ENCODE measurements at regions not wholly inside any gene's neighbourhood (a gene's known extent, or its start where the extent isn't known, plus 50 kb on each side); places are given as distances from the start of the nearest gene placed in this dataset.

GRCh38 chr5:136890431-136891148 lies 525.2 kb upstream of the TRPC7 start:
- H3F3A ChIP-seq (ENCODE audit: insufficient read depth) = no peaks in the 10 kb centered on the region
- DNase-seq = no peak
- peaks cover 23% of the 10 kb centered on the region for H3K27me3 ChIP-seq (replicated peaks; ENCODE audit: insufficient read depth)
- H3K27ac ChIP-seq = no peak overlapping the region
- H3K9ac ChIP-seq = no peak overlapping the region
- no peak overlapping the region for H3K4me3 ChIP-seq
- no peaks in the 10 kb centered on the region for H3K9me2 ChIP-seq (ENCODE audit: insufficient read depth)
- in situ Hi-C loops (cut with MboI) = no loop called here
- no peaks in the 10 kb centered on the region for H3K9me3 ChIP-seq (ENCODE audit: low read depth)
- H2AFZ ChIP-seq = no peak overlapping the region
- H3K79me2 ChIP-seq (ENCODE audit: insufficient read depth) = no peaks in the 10 kb centered on the region
- H3K4me1 ChIP-seq (ENCODE audit: insufficient read depth) = no peaks in the 10 kb centered on the region
- no peaks in the 10 kb centered on the region for H4K20me1 ChIP-seq (ENCODE audit: insufficient read depth)
- 56 to 63% methylated on average over 2 of the region's 2 CpGs for WGBS, 2 experiments (ENCODE audit: low coverage in 1 of 2, low lambda C conversion rate in 2 of 2, missing lambda C conversion rate in 2 of 2)
- TF ChIP-seq EZH2phosphoT487 (IDR thresholded peaks at IDR 0.05; ENCODE audit: insufficient read depth, low read depth) (no peak), EZH2 (IDR thresholded peaks at IDR 0.05; ENCODE audit: insufficient read depth, poor library complexity, severe bottlenecking) (no peak)
- no peak overlapping the region for H3K4me2 ChIP-seq (ENCODE audit: unreplicated experiment)
- H3K36me3 ChIP-seq (ENCODE audit: low read depth) = no peaks in the 10 kb centered on the region

- Histone ChIP-seq H3K9me2 (ENCODE audit: insufficient read depth) (no peaks in the 10 kb centered on the region), H3K27me3 (replicated peaks; ENCODE audit: insufficient read depth) (peaks cover 33% of the 10 kb centered on the region), H3K27ac (no peak overlapping the region), H4K20me1 (ENCODE audit: insufficient read depth) (no peaks in the 10 kb centered on the region), H3K4me2 (ENCODE audit: unreplicated experiment) (no peak overlapping the region), H3F3A (ENCODE audit: insufficient read depth) (no peaks in the 10 kb centered on the region), H3K4me3 (no peak overlapping the region), H3K79me2 (ENCODE audit: insufficient read depth) (no peaks in the 10 kb centered on the region), H3K4me1 (ENCODE audit: insufficient read depth) (no peaks in the 10 kb centered on the region), H3K9me3 (ENCODE audit: low read depth) (no peaks in the 10 kb centered on the region), H3K36me3 (ENCODE audit: low read depth) (no peaks in the 10 kb centered on the region), H2AFZ (no peak overlapping the region), H3K9ac (no peak overlapping the region)
- in situ Hi-C loops (cut with MboI) = no loop called here
- WGBS, 2 experiments (ENCODE audit: low coverage in 1 of 2, low lambda C conversion rate in 2 of 2, missing lambda C conversion rate in 2 of 2) = 20 to 22% methylated on average over 3 of the region's 3 CpGs
- no peak for DNase-seq
- TF ChIP-seq EZH2 (IDR thresholded peaks at IDR 0.05; ENCODE audit: insufficient read depth, poor library complexity, severe bottlenecking) (no peak), EZH2phosphoT487 (IDR thresholded peaks at IDR 0.05; ENCODE audit: insufficient read depth, low read depth) (no peak)
Observed at GRCh38 chr5:136886608-136887007, 521.3 kb upstream of the TRPC7 start.

- no peak overlapping the region for H2AFZ ChIP-seq
- WGBS, 2 experiments (ENCODE audit: low coverage in 1 of 2, low lambda C conversion rate in 2 of 2, missing lambda C conversion rate in 2 of 2) = 56 to 64% methylated on average over 4 of the region's 4 CpGs
- no peaks in the 10 kb centered on the region for H3K4me1 ChIP-seq (ENCODE audit: insufficient read depth)
- H3K79me2 ChIP-seq (ENCODE audit: insufficient read depth) = no peaks in the 10 kb centered on the region
- no peaks in the 10 kb centered on the region for H3F3A ChIP-seq (ENCODE audit: insufficient read depth)
- no peaks in the 10 kb centered on the region for H3K9me3 ChIP-seq (ENCODE audit: low read depth)
- no peak overlapping the region for H3K9ac ChIP-seq
- H3K4me2 ChIP-seq (ENCODE audit: unreplicated experiment) = no peak overlapping the region
- H3K9me2 ChIP-seq (ENCODE audit: insufficient read depth) = no peaks in the 10 kb centered on the region
- no peaks in the 10 kb centered on the region for H3K27me3 ChIP-seq (replicated peaks; ENCODE audit: insufficient read depth)
- H3K36me3 ChIP-seq (ENCODE audit: low read depth) = no peaks in the 10 kb centered on the region
- H3K4me3 ChIP-seq = no peak overlapping the region
- DNase-seq = no peak
- H4K20me1 ChIP-seq (ENCODE audit: insufficient read depth) = no peaks in the 10 kb centered on the region
- in situ Hi-C loops (cut with MboI) = no loop called here
- no peak for TF ChIP-seq EZH2 (IDR thresholded peaks at IDR 0.05; ENCODE audit: insufficient read depth, poor library complexity, severe bottlenecking)
- no peak for TF ChIP-seq EZH2phosphoT487 (IDR thresholded peaks at IDR 0.05; ENCODE audit: insufficient read depth, low read depth)
- no peak overlapping the region for H3K27ac ChIP-seq
Observed at GRCh38 chr5:136864960-136865359, 499.6 kb upstream of the TRPC7 start.

GRCh38 chr5:136856648-136857047 lies 491.3 kb upstream of the TRPC7 start:
- WGBS, 2 experiments (ENCODE audit: low coverage in 1 of 2, low lambda C conversion rate in 2 of 2, missing lambda C conversion rate in 2 of 2) = 42 to 45% methylated on average over 3 of the region's 3 CpGs
- H3K27me3 ChIP-seq (replicated peaks; ENCODE audit: insufficient read depth) = peaks cover 16% of the 10 kb centered on the region
- no peak overlapping the region for H3K9ac ChIP-seq
- no peaks in the 10 kb centered on the region for H4K20me1 ChIP-seq (ENCODE audit: insufficient read depth)
- no peaks in the 10 kb centered on the region for H3K36me3 ChIP-seq (ENCODE audit: low read depth)
- in situ Hi-C loops (cut with MboI) = no loop called here
- no peak overlapping the region for H3K4me2 ChIP-seq (ENCODE audit: unreplicated experiment)
- no peak overlapping the region for H2AFZ ChIP-seq
- H3F3A ChIP-seq (ENCODE audit: insufficient read depth) = no peaks in the 10 kb centered on the region
- no peak overlapping the region for H3K27ac ChIP-seq
- no peak overlapping the region for H3K4me3 ChIP-seq
- H3K9me2 ChIP-seq (ENCODE audit: insufficient read depth) = no peaks in the 10 kb centered on the region
- no peaks in the 10 kb centered on the region for H3K79me2 ChIP-seq (ENCODE audit: insufficient read depth)
- DNase-seq = no peak
- TF ChIP-seq EZH2phosphoT487 (IDR thresholded peaks at IDR 0.05; ENCODE audit: insufficient read depth, low read depth) (no peak), EZH2 (IDR thresholded peaks at IDR 0.05; ENCODE audit: insufficient read depth, poor library complexity, severe bottlenecking) (no peak)
- no peaks in the 10 kb centered on the region for H3K9me3 ChIP-seq (ENCODE audit: low read depth)
- H3K4me1 ChIP-seq (ENCODE audit: insufficient read depth) = no peaks in the 10 kb centered on the region
